NCI-H748 treated with DMSO at 0.1 percent for 48 hours (cell line): ENCODE measurements at regions not wholly inside any gene's neighbourhood (a gene's known extent, or its start where the extent isn't known, plus 50 kb on each side); places are given as distances from the start of the nearest gene placed in this dataset.
"Not testable (repeated sequence)": the region's sequence is repeated elsewhere in the genome, so short reads cannot be mapped to it uniquely, and the experiment has no call there.

ENCODE experiments used
- DNase-seq: peaks from one replicate; lab custom pipeline; 2025; lab: John Stamatoyannopoulos, UW

DNA sequence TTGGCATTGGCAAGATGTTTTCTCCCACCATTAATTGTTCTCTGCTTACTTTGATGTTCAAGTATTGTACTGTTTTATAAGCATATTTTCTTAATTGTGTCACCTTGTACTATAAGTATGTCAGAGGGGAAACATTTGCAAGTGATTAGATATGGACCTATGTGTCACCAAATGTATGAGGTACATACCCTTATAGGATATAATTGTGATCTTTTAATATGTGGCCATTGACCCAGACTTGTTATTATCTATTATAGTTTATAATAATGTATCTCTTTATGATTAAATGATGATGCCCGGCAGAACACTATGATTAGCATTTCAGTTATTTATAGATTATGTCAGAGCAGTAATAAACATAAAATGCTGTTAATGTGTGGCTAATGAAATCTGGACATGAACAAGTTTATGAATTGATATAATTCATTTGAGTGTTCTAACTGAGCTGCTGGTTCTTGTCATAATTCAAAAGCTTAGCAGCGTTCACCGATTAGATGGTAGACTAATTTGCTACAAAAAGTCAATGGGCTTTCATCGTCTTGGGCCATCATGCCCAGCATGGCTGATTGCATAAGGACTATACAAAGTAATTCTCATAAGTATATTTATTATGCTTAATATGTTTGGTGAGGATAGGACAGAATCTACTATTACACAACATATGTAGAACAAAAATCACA is 480.9 kb upstream of the FANCL start:
- DNase-seq = no peak

DNA sequence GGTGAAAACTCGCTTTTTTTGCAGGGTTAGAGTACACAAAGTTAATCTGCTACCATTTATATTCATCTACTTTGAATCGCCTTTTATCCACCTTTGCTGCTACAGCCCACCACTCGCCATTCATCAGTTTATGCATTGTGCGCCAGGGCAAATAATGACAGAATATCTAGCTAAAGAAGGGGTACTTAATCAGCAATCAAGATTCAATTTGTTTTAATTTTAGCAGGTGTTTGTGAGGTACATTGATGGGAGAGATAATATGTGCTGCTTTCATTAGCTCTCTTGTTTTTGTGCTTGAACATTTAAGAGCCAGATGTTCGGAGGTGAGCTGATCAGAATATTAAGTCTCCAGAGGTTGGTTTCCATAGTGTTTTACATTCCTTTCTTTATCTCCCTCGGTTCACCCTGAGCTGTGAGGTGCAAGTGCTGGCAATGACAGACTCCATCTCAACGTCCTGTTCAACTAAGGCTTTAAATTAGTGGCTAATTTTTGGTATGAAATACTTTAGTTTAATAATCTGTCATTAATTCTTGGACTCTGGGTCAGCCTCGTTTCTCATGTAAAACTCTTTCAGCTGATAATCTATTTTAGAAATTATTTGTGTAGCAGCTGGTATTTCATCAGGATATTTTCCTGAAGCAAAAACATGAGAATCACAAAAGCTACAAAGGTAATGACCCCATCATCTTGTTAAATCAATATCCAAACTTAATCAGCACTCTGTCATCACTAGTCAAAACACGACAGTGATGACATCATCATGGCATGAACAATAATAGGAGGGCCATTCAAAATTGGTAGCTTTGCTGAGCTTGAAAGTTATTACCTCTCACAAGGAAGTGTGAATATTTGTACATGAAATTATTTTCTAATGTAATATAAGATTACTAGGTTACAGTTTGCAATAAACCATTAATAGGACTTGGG is 479.9 kb upstream of the FANCL start:
- no peak for DNase-seq

DNA sequence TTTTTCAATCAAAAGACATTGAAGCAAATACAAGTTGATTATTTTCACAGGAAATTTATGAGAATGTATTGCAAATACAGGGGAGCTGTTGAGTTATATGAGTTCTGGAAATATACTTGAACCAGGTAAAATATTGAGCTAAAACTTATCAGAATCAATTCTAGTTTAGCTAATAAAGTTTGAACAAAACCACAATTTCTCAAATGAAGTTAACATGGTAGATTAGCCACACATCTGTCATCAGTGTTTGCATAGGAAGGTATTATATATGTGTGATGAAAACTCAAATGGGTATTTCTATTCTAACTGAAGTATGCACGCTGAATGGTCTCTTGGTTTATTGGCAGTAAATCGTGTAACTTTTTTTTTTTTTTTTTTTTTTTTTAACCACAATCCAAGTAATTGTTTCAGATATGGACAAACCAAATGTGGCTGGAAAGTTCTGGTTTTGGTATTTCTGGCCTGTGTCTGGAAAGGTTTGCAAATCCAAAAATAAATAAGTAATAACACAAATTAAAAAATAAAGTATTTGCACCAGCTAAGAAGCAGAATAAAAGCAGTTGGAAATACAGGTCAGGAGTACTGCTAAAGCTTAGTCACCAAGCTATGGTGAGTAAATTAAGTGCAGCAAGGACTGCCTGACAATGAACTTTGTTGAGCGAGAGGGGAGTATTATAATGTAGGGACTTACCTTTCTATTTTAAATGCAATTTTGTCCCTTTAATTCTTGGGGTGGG is 479.1 kb upstream of the FANCL start:
- no peak for DNase-seq

DNA sequence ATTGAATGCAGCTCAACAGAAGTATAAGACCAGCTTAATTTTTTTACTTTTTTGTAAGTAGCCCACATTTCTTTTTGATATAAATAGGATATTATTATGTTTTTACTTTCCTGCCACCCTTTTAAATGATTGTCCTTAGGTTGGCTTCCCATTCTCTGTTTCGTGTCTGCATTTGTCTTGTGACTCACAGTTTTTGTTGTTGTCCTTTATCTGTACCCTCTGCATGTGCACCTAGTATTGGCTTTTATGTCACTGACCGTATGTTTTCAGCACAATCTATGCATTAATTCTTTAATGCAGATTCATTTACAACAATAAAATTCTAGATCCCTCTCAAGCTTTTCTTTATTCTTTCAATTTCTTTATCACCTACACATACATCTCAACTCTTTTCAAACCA is 474.2 kb upstream of the FANCL start:
- DNase-seq = no peak

DNA sequence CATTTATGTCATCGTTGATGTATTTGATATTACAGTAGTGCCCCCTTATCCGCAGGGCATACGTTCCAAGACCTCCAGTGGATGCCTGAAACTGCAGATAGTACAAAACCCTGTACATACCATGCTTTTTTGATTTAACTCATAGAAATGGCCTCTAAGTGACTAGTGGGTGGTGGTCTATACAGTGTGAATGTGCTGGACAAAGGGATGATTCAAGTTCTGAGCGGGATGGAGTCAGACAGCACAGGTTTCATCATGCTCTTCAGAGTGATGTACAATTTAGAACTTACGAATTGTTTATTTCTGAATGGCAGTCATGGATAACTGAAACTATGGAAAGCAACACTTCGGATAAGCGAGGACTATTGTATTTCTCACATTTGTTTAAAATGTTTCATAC is 473.1 kb upstream of the FANCL start:
- no peak for DNase-seq

DNA sequence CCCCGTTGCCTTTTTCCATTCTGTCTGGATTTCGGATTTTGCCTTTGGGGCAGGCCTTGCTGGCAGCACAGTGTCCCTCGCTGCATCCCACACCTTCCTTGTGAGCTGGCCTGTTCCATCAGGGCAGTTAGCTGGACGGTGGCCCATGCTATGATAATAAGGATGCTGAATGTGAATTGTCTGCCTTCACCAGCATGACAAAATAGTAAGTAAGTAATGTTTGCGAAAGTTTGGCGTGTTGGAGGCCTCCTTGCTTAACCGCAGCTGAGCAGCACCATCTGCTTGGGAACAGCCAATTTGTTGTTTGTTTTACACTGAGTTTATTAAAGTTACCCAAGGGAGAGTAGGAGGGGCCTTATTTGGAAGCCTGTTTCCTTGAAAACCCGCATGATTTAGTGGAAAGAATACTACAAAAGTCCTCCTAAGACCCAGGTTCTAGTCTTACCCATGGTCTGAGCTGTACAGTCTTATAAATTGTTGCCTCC is 469.7 kb upstream of the FANCL start:
- DNase-seq = no peak

DNA sequence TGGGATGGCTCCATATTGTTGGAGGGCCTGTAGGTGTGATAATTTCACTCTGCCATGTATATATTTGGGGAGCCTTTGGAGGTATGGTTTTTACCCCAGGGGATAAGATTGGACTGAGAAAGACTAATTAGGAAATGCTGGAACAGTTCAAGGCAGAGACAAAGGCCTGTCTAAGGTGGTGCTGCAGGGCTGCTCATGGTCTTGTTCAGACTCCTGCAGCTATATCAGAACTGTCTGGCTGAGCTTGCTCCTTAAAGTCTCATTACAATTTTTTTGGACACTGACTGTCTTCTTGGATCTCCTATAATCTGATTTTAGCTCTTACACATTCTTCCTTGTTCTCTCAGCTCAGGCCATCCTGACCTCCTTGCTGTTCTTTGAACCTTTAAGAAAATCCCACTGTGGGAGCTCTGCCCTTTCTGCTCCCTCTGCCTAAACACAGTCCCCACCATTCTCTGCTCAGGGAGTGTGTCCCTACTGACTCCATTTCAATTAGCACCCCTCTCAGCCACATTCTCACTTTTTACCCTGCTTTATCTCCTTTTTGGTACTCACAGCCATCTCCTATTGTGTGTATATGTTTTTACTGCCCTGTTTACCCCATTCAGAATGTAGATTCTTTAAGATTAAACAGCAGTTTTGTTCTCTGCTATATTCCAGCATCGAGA is 468.7 kb upstream of the FANCL start:
- no peak for DNase-seq

DNA sequence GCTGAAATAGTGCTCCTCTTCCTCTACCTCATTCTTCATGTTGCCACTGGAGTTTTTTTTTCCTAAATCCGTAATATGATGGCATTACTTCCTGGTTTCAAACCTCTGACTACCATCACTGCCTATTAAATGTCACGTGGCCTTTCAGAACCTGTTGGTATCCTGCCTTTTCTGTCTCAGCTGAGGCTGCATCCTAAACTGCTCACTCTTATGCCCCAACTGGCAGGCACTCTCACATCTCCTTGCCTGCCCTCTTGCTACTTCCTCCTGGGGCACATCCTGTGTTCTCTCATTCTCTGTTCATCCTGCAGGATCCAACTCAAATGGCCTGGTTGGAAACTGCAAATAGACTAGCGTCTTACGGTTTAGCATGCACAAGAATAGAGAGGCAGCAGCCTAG is 468.1 kb upstream of the FANCL start:
- no peak for DNase-seq

DNA sequence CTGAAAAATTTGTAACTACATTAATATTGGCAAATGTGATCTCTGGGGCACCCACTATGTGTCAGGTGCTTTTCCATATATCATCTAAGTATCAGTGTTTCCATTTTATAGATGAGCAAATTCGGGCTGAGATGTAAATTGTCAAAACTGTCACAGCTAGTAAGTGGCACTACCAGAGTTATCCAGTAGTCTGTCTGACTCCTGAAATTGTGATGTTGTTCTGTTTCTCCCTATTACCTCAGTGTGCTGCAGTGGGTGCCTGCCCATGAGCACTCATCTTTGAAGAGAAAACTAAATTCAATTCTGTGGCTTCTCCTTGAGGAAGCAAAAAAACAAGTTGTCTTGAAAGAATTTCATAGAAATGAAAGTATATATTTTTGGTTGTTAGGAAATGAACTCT is 467.4 kb upstream of the FANCL start:
- no peak for DNase-seq

DNA sequence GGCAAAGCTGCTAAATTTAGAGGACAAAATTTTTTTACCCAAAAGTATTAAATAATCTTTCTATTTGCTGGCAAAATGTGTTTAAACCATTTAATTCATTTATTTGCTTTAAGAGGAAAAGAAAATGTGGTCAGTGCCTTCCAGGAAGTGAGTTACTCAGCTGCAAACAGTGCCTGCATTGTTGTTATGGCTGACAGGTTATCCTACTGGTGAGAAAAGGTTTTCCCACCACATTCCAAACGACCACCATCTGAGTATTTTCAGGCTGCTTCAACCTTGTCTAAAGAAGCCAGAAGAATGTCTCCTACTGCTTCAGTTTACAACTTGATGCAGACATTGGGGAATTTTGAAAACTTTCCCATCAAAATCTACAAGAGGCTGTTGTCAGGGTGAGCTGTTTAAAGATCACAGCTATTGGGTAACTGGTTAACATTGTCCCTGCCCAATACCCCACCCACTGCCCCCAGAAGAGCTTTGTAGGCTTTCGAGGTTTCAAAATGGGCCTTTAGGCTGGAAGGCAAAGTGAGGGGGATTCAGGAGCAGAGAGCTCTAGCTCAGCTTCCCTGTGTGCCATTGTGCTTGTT is 461.3 kb upstream of the FANCL start:
- no peak for DNase-seq

DNA sequence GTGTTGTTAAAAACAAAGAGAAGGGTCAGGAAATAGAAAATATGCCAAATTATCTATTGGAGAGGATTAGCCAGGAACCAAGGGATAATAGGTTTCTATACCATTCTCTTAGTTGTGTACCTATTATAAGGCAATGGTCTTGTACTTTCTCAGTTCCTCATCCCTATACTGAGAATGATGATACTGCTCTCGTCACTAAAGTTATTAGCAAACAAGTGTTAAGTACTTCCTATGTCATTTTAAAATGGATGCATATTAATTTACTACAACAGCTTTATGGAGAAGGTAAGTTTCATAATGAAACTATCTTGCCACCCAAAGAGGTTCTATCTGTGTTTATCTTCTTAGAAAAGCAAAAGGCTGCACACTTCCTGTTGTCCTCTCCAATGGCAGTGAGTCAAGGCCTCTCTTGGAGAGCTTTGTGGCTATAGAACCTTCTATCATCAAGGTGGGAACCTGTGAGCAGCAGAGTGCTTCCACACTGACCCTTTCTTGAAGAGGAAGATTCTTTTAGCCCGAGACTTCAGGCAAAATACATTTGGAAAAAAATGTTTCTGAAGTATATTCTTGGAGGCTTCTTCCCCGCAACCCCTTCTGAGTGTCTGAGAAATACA is 460.7 kb upstream of the FANCL start:
- DNase-seq = no peak

DNA sequence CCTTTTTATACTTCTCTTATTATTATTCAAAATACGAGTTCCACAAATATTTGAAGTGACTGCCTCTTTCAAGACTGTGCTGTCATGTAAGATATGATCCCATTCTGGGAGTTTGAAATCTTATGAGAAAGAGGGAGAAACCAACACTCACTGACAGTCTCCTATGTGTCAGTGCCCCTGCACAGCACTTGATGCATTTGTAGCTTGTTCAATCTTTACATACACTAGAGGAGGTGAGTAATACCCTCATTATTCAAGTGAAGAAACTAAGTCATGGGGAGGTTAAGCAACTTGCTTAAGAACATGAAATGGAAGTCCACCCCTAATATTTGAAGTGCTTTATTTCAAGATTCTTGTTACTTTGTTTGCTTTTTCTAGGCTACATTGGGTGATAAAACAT is 459.5 kb upstream of the FANCL start:
- DNase-seq = no peak

DNA sequence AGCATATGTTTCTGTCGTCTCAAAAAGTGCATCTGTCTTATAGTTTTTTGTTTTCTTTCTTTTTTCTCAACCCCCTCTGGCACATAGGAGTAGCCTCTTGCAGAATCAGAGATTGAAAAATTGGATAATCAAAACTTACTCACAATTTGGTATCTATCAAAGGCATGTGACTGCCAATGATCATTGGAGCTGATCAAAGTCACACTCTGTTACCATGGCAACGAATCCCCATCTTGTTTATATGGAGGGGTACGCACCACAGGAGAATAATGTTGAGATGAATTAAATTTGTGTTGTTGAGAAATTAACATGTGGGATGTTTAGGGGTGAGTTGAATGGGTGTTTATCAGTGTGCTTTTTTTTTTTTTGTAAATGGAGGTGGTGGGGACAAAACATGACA is 458.3 kb upstream of the FANCL start:
- no peak for DNase-seq

DNA sequence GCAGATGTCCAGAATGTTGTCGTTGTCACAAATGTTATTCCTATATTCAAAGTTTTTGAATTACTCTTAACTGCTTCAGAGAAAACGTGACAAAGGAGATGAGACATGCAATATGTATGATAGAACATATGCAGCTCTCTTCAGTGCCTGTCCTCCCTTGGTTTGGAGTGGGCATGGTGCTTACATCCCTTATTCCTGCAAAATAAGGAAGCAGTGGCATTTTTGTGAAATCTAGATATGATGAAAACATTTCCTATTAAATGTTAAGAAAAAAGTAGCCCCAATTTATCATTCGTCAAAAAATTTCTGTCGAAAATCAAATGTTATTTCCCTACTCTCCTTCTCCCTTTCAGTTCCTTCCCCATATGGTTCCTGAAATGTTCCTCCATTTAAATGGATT is 457.5 kb upstream of the FANCL start:
- no peak for DNase-seq

DNA sequence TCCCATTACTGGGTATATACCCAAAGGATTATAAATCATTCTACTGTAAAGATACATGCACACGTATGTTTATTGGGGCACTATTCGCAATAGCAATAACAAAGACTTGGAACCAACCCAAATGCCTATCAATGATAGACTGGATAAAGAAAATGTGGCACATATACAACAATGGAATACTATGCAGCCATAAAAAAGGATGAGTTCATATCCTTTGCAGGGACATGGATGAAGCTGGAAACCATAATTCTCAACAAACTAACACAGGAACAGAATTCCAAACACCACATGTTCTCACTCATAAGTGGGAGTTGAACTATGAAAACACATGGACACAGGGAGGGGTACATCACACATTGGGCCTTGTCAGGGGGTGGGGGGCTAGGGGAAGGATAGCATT is 453.0 kb upstream of the FANCL start:
- not testable (repeated sequence) for DNase-seq

DNA sequence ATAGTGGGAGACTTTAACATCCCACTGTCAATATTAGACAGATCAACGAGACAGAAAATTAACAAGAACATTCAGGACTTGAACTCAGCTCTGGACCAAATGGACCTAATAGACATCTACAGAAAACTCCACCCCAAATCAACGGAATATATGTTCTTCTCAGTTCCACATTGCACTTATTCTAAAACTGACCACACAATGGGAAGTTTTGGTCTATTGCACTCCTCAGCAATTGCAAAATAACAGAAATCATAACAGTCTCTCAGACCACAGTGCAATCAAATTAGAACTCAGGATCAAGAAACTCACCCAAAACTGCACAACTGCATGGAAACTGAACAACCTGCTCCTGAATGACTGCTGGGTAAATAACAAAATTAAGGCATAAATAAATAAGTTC is 449.9 kb upstream of the FANCL start:
- not testable (repeated sequence) for DNase-seq

DNA sequence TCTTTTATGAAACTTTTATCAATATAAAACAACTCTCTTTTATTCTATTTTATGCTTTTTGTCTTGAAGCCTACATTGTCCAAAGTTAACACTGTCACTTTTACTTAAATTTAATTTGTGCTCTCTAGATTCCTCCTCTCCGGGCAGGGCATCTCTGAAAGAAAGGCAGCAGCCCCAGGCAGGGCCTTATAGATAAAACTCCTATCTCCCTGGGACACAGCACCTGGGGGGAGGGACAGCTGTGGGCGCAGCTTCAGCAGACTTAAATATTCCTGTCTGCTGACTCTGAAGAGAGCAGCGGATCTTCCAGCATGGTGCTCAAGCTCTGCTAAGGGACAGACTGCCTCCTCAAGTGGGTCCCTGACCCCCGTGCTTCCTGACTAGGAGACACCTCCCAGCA is 447.7 kb upstream of the FANCL start:
- DNase-seq = no peak

DNA sequence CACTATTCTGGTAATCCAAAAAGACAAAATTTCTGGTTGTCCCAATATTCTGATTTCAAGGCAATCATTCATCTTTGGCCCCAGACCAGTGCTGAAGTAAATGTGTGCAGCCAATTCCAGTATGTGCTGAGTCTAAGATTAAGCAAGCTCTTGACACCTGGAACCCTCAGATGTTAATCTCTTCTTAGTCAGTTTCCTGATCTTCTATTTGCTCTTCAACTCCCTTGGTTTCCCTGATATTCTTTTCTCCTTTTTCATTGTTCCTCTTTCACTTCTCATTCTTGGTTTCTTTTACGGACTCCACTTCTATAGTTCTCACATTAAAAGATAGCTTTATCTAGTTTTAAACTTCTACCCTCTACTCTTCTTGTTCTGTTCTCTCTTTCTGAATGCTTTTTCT is 445.7 kb upstream of the FANCL start:
- DNase-seq = no peak

DNA sequence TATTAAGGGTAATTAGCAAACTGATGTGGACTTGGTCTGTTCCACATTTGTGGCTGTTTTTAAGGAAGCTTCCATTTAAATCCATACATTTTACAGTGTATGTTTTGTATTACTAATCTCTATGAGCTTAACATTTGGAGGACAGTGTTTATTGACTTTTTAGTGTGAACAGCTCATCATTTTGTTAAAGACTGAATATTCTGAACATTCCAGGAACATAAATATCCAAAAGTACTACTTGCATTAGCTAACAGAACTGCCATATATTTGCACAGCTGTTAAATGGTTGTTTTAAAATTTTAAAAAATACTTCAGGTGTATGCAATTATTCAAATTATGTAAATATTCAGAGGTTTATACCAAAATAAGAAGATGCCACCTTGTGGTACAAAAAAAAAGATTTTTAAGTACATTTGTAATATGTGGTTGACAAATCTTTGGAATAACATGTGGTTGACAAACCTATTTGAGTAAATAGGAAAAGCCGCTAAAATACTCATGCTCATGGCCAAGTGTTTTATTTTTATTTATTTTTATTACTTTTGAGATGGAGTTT is 439.7 kb upstream of the FANCL start:
- no peak for DNase-seq

DNA sequence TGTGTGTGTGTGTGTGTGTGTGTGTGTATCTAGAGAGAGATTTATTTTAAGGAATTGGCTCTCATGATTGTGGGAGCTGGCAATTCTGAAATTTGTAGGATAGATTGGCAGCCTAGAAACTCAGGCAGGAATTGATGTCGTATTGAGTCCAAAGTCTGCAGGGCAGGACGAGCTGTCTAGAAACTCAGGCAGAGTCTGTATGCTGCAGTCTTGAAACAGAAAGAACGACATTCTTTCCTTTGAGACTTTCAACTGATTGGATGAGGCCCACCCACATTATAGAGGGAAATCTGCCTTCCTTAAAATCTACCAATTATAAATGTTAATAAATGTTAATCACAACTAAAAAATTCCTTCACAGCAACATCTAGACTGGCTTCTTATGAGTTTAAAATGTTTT is 436.6 kb upstream of the FANCL start:
- DNase-seq = no peak

DNA sequence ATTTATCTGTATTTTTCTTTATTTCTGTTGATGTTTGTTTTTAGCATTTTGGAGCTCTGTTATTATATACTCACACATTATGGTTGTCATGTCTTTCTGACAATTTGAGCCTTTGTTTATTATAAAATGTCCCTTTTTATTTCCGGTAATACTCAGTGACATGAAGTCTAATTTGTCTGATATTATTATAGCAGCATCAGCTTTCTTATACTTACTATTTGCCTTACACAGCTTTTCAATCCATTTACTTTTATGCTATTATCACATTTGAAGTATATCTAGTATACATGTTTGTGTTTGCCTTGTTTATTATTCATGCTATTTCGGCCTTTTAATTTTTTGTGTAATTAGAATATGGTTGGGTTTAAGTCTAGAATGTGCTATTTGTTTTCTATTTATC is 430.6 kb upstream of the FANCL start:
- no peak for DNase-seq
